CD4-positive, alpha-beta T cell (primary cell): ENCODE measurements at regions not wholly inside any gene's neighbourhood (a gene's known extent, or its start where the extent isn't known, plus 50 kb on each side); places are given as distances from the start of the nearest gene placed in this dataset.

Experiments used
- ATAC-seq: fragments of 200-7000 bp; cut with Tn5 transposase; one replicate; pipeline ENCODE4 v1.10.0; 2022; ENCODE audit warnings: mild to moderate bottlenecking; ENCODE audit not compliant: poor library complexity
- CTCF ChIA-PET: fragments of 350-600 bp; sonication (Branson Sonifier 250); formaldehyde crosslinking; loops from one replicate; lab custom pipeline; 2021; ENCODE audit warnings: antibody characterized with exemption, inconsistent platforms; lab: Charles Lee
- POLR2A ChIA-PET: fragments of 350-600 bp; sonication (Branson Sonifier 250); formaldehyde crosslinking; loops from one replicate; lab custom pipeline; 2021; ENCODE audit warnings: antibody characterized with exemption, inconsistent platforms; lab: Charles Lee
- DNase-seq, 14 experiments: peaks; one replicate each; pipeline ENCODE4 v3.0.0-alpha.2; 2013 to 2020; ENCODE audit warnings: mixed read lengths in 2 of 14
- H3K27ac ChIP-seq, 2 donors: one replicate each; pipeline versions ENCODE4 v1.5.1 to v1.7.0; 2013; ENCODE audit warnings: low read length in 2 of 2, low read depth in 1 of 2, mild to moderate bottlenecking in 1 of 2
- H3K27me3 ChIP-seq, 2 experiments: 1 replicate in 1 of 2; 2 replicates in 1 of 2; pipeline versions ENCODE4 v1.6.1 to v1.7.0; 2013; ENCODE audit warnings: low read length in 2 of 2, control low read depth in 1 of 2, mild to moderate bottlenecking in 1 of 2, moderate library complexity in 1 of 2; ENCODE audit not compliant: insufficient read depth in 2 of 2, control insufficient read depth in 1 of 2
- H3K36me3 ChIP-seq: one replicate; pipeline ENCODE4 v1.6.1; 2013; ENCODE audit warnings: low read length, control low read depth; ENCODE audit not compliant: insufficient read depth
- H3K4me1 ChIP-seq: one replicate; pipeline ENCODE4 v1.6.1; 2013; ENCODE audit warnings: low read length, control low read depth; ENCODE audit not compliant: insufficient read depth
- H3K4me3 ChIP-seq: one replicate; pipeline ENCODE4 v1.5.1; 2013; ENCODE audit warnings: mild to moderate bottlenecking, low read length, moderate library complexity
- H3K9me3 ChIP-seq, 2 experiments: 1 replicate in 1 of 2; 2 replicates in 1 of 2; pipeline versions ENCODE4 v1.6.1 to v1.7.0; 2013; ENCODE audit warnings: low read length in 2 of 2, mild to moderate bottlenecking in 2 of 2, control low read depth in 1 of 2, moderate library complexity in 1 of 2; ENCODE audit not compliant: control insufficient read depth in 1 of 2, insufficient read depth in 1 of 2
- H3K27ac Mint-ChIP-seq: one replicate; pipeline ENCODE4 v1.8.0; 2020; ENCODE audit warnings: mixed read lengths
- H3K27me3 Mint-ChIP-seq: one replicate; pipeline ENCODE4 v1.8.0; 2021; ENCODE audit warnings: mixed read lengths
- H3K36me3 Mint-ChIP-seq: one replicate; pipeline ENCODE4 v1.8.0; 2021; ENCODE audit warnings: low read depth, mixed read lengths
- H3K4me1 Mint-ChIP-seq: one replicate; pipeline ENCODE4 v1.8.0; 2021; ENCODE audit warnings: low read depth, mixed read lengths
- H3K4me3 Mint-ChIP-seq: one replicate; pipeline ENCODE4 v1.8.0; 2020; ENCODE audit warnings: mild to moderate bottlenecking, mixed read lengths
- H3K9me3 Mint-ChIP-seq: one replicate; pipeline ENCODE4 v1.8.0; 2020; ENCODE audit warnings: mixed read lengths
- CTCF ChIP-seq: fragments of 200-600 bp; IDR thresholded peaks from one replicate; pipeline ENCODE4 v1.8.0; 2022; ENCODE audit warnings: antibody characterized with exemption, mild to moderate bottlenecking
- intact Hi-C, 2 experiments: fragments of 100-400 bp; cut with DNase I in 1 of 2; cut with micrococcal nuclease in 1 of 2; formaldehyde crosslinking; loops; one replicate each; pipeline versions ENCODE4 v1.15.1 to v1.9.0; 2023 to 2025; cut with DNase I, micrococcal nuclease

- intact Hi-C loops, result no loop called here
- no peaks in the 10 kb centered on the region for H3K4me1 ChIP-seq
- Mint-ChIP-seq H3K36me3 (no peaks in the 10 kb centered on the region), H3K4me3 (no peak overlapping the region), H3K4me1 (no peaks in the 10 kb centered on the region), H3K27ac (no peak overlapping the region), H3K9me3 (no peaks in the 10 kb centered on the region), H3K27me3 (no peaks in the 10 kb centered on the region)
- H3K4me3 ChIP-seq, result no peak overlapping the region
- no peak for ATAC-seq
- H3K9me3 ChIP-seq, result no peaks in the 10 kb centered on the region
- H3K27ac ChIP-seq, result no peak overlapping the region
- TF ChIP-seq CTCF, result no peak
- CTCF ChIA-PET, result no interaction called here
- no peaks in the 10 kb centered on the region for H3K36me3 ChIP-seq
- no peaks in the 10 kb centered on the region for H3K27me3 ChIP-seq
- POLR2A ChIA-PET, result no interaction called here
- DNase-seq, result no peak
Measured at GRCh38 chr17:13784434-13785095, 182.8 kb upstream of the HS3ST3A1 start.

- no peaks in the 10 kb centered on the region for H3K27me3 ChIP-seq
- POLR2A ChIA-PET, result no interaction called here
- no peak overlapping the region for H3K27ac Mint-ChIP-seq
- no peaks in the 10 kb centered on the region for H3K9me3 Mint-ChIP-seq
- no peaks in the 10 kb centered on the region for H3K36me3 ChIP-seq
- no peaks in the 10 kb centered on the region for H3K4me1 ChIP-seq
- no peaks in the 10 kb centered on the region for H3K9me3 ChIP-seq
- ATAC-seq (no peak), DNase-seq (no peak)
- no peak overlapping the region for H3K4me3 ChIP-seq
- intact Hi-C loops, result no loop called here
- no peak overlapping the region for H3K4me3 Mint-ChIP-seq
- CTCF ChIA-PET, result interaction anchor here (0.5 kb wide), 1 partner anchor 345 kb away, joined by 3 read pairs; no protein-coding TSS in a partner anchor
- no peaks in the 10 kb centered on the region for H3K36me3 Mint-ChIP-seq
- no peak for TF ChIP-seq CTCF
- no peak overlapping the region for H3K27ac ChIP-seq
- no peaks in the 10 kb centered on the region for H3K27me3 Mint-ChIP-seq
- H3K4me1 Mint-ChIP-seq, result no peaks in the 10 kb centered on the region
Measured at GRCh38 chr17:13785981-13786598, 184.4 kb upstream of the HS3ST3A1 start.

- Histone ChIP-seq H3K27ac (no peak overlapping the region), H3K4me1 (no peaks in the 10 kb centered on the region), H3K4me3 (no peak overlapping the region), H3K27me3 (no peaks in the 10 kb centered on the region), H3K36me3 (no peaks in the 10 kb centered on the region), H3K9me3 (no peaks in the 10 kb centered on the region)
- H3K36me3 Mint-ChIP-seq, result no peaks in the 10 kb centered on the region
- ATAC-seq (no peak), DNase-seq (no peak)
- H3K27ac Mint-ChIP-seq, result no peak overlapping the region
- ChIA-PET CTCF (interaction anchor here (0.7 kb wide), 1 partner anchor 33 kb away, joined by 3 read pairs; no protein-coding TSS in a partner anchor), POLR2A (no interaction called here)
- TF ChIP-seq CTCF, result no peak
- H3K9me3 Mint-ChIP-seq, result no peaks in the 10 kb centered on the region
- H3K27me3 Mint-ChIP-seq, result no peaks in the 10 kb centered on the region
- intact Hi-C loops, result no loop called here
- no peak overlapping the region for H3K4me3 Mint-ChIP-seq
- no peaks in the 10 kb centered on the region for H3K4me1 Mint-ChIP-seq
Measured at GRCh38 chr17:13787636-13788035, 185.9 kb upstream of the HS3ST3A1 start.
